ENCODE measurements at regions not wholly inside any gene's neighbourhood (a gene's known extent, or its start where the extent isn't known, plus 50 kb on each side); places are given as distances from the start of the nearest gene placed in this dataset.

DNA sequence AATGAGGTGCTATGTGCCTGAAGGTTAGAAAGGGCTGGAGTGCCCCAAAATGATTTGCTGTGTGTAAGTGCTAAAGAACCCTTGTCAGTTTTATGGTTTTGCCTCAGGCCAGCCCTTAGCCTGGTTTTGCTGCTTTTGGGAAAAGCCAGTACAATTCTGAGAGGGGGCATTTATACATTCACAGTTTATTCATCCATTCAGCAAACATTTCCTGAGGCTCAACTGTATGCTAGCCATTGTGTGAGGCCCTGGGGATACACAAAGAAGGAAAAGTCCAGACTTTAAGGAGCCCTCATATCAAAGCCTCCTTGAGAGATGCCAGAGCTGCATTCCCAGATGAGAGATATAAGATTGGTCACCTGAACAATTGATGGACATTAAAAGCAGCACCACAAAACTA, 115.2 kb upstream of the PLCXD3 start:
- TF ChIP-seq, protein P1, sequence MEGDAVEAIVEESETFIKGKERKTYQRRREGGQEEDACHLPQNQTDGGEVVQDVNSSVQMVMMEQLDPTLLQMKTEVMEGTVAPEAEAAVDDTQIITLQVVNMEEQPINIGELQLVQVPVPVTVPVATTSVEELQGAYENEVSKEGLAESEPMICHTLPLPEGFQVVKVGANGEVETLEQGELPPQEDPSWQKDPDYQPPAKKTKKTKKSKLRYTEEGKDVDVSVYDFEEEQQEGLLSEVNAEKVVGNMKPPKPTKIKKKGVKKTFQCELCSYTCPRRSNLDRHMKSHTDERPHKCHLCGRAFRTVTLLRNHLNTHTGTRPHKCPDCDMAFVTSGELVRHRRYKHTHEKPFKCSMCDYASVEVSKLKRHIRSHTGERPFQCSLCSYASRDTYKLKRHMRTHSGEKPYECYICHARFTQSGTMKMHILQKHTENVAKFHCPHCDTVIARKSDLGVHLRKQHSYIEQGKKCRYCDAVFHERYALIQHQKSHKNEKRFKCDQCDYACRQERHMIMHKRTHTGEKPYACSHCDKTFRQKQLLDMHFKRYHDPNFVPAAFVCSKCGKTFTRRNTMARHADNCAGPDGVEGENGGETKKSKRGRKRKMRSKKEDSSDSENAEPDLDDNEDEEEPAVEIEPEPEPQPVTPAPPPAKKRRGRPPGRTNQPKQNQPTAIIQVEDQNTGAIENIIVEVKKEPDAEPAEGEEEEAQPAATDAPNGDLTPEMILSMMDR (conservative IDR thresholded peaks at IDR 0.05; ENCODE audit: low read depth, low read length), result no peak
- TF ChIP-seq MXI1 (IDR thresholded peaks at IDR 0.05; ENCODE audit: borderline replicate concordance, low read depth, low read length) (no peak), FOS (IDR thresholded peaks at IDR 0.05; ENCODE audit: low read depth, low read length) (no peak)
